Lower leg skin (tissue), 4 donors: ENCODE measurements at regions not wholly inside any gene's neighbourhood (a gene's known extent, or its start where the extent isn't known, plus 50 kb on each side); places are given as distances from the start of the nearest gene placed in this dataset.

ENCODE experiments used
- DNase-seq, 2 donors: peaks; one replicate each; pipeline ENCODE4 v3.0.0-alpha.2; 2019; ENCODE audit warnings: low spot score in 2 of 2
- H3K4me3 ChIP-seq: fragments of 200-600 bp; sonication (generic); 2 replicates; pipeline ENCODE4 v1.5.1; 2017; ENCODE audit warnings: mild to moderate bottlenecking, low read depth; ENCODE audit not compliant: poor library complexity, severe bottlenecking
- CTCF ChIP-seq, 3 donors: fragments of 450-650 bp; IDR thresholded peaks; one replicate each; pipeline ENCODE4 v1.5.1; 2016; ENCODE audit warnings: antibody characterized with exemption in 3 of 3, mild to moderate bottlenecking in 3 of 3, moderate library complexity in 2 of 3
- POLR2A ChIP-seq, 2 donors: fragments of 450-650 bp; IDR thresholded peaks; one replicate each; pipeline ENCODE4 v1.6.1; 2016 to 2017; ENCODE audit warnings: antibody characterized with exemption in 2 of 2, mild to moderate bottlenecking in 1 of 2, moderate library complexity in 1 of 2
- WGBS, 2 donors: methylation state at CpG; one replicate each; pipeline ENCODE4 v1.1.5; 2018; 5-methylcytosine and 5-hydroxymethylcytosine counted together
- intact Hi-C: fragments of 100-400 bp; cut with DNase I; formaldehyde crosslinking; loops from one replicate; pipeline ENCODE4 v1.15.0; 2023; ENCODE audit warnings: low total_unique reads

- intact Hi-C loops: loop anchor here (10.0 kb wide), 2 partner anchors 1426 to 1696 kb away; no protein-coding TSS in a partner anchor
Observed at GRCh38 chr20:39268981-39269461, 306.9 kb downstream of the DHX35 start.

GRCh38 chr20:39268491-39268951 is 306.4 kb downstream of the DHX35 start:
- H3K4me3 ChIP-seq: no peak overlapping the region
- intact Hi-C loops: loop anchor here (10.0 kb wide), 2 partner anchors 1426 to 1696 kb away; no protein-coding TSS in a partner anchor
- WGBS, 2 donors: 69 to 71% methylated on average over 9 of the region's 9 CpGs
- no peak for DNase-seq
- TF ChIP-seq POLR2A (IDR thresholded peaks at IDR 0.05) (no peak), CTCF (IDR thresholded peaks at IDR 0.05) (no peak)

More at GRCh38 chr20:39268981-39269461, 306.9 kb downstream of the DHX35 start:
- WGBS, 2 donors: 43 to 44% methylated on average over 7 of the region's 7 CpGs
- no peak overlapping the region for H3K4me3 ChIP-seq
- peak in 1 of 2 donors; percentile 86 for DNase-seq
- peak in 1 of 3 donors; percentile 31 for TF ChIP-seq CTCF (IDR thresholded peaks at IDR 0.05)
- TF ChIP-seq POLR2A (IDR thresholded peaks at IDR 0.05): no peak

GRCh38 chr20:39266989-39267388 is 304.8 kb downstream of the DHX35 start:
- intact Hi-C loops: loop anchor here (10.0 kb wide), 2 partner anchors 1428 to 1698 kb away; no protein-coding TSS in a partner anchor
- H3K4me3 ChIP-seq: no peak overlapping the region
- 92% methylated on average over 4 of the region's 4 CpGs for WGBS, 2 donors
- DNase-seq: no peak
- TF ChIP-seq POLR2A (IDR thresholded peaks at IDR 0.05) (no peak), CTCF (IDR thresholded peaks at IDR 0.05) (no peak)

GRCh38 chr20:39264506-39265172 is 302.5 kb downstream of the DHX35 start:
- intact Hi-C loops: loop anchor here (10.0 kb wide), 2 partner anchors 1430 to 1700 kb away; no protein-coding TSS in a partner anchor
- DNase-seq: peak; percentile 70 to 88
- no peak overlapping the region for H3K4me3 ChIP-seq
- WGBS, 2 donors: 2% methylated on average over 3 of the region's 3 CpGs
- no peak for TF ChIP-seq POLR2A (IDR thresholded peaks at IDR 0.05)
- peak in 1 of 3 donors; percentile 28 for TF ChIP-seq CTCF (IDR thresholded peaks at IDR 0.05)

- DNase-seq: no peak
- H3K4me3 ChIP-seq: no peak overlapping the region
- intact Hi-C loops: loop anchor here (10.0 kb wide), 2 partner anchors 1432 to 1702 kb away; no protein-coding TSS in a partner anchor
- no peak for TF ChIP-seq POLR2A (IDR thresholded peaks at IDR 0.05)
Observed at GRCh38 chr20:39263076-39263475, 300.9 kb downstream of the DHX35 start.

- no peak overlapping the region for H3K4me3 ChIP-seq
- WGBS, 2 donors: 88 to 93% methylated on average over 2 of the region's 2 CpGs
- TF ChIP-seq POLR2A (IDR thresholded peaks at IDR 0.05) (no peak), CTCF (IDR thresholded peaks at IDR 0.05) (no peak)
- intact Hi-C loops: loop anchor here (10.0 kb wide), 2 partner anchors 1435 to 1705 kb away; no protein-coding TSS in a partner anchor
- peak in 1 of 2 donors; percentile 34 for DNase-seq
Observed at GRCh38 chr20:39259808-39260207, 297.7 kb downstream of the DHX35 start.
